Colonic mucosa (tissue), 4 donors: ENCODE measurements at regions not wholly inside any gene's neighbourhood (a gene's known extent, or its start where the extent isn't known, plus 50 kb on each side); places are given as distances from the start of the nearest gene placed in this dataset.

Experiments
- DNase-seq: peaks from one replicate; pipeline ENCODE4 v3.0.0-alpha.2; 2020
- H3K27ac ChIP-seq: fragments of 200-600 bp; one replicate; pipeline ENCODE4 v1.8.0; 2021
- H3K27me3 ChIP-seq: fragments of 200-600 bp; one replicate; pipeline ENCODE4 v1.8.0; 2021
- H3K36me3 ChIP-seq: fragments of 200-600 bp; one replicate; pipeline ENCODE4 v1.8.0; 2021
- H3K4me1 ChIP-seq: fragments of 200-600 bp; one replicate; pipeline ENCODE4 v1.8.0; 2021; ENCODE audit warnings: mild to moderate bottlenecking
- H3K4me3 ChIP-seq: fragments of 200-600 bp; one replicate; pipeline ENCODE4 v1.8.0; 2021
- H3K9ac ChIP-seq, 2 donors: one replicate each; pipeline ENCODE4 v1.7.0; 2013; ENCODE audit warnings: control low read depth in 2 of 2, low read depth in 2 of 2, low read length in 2 of 2
- H3K9me3 ChIP-seq: fragments of 200-600 bp; one replicate; pipeline ENCODE4 v1.8.0; 2021
- intact Hi-C: fragments of 100-400 bp; cut with DNase I; formaldehyde crosslinking; loops from one replicate; pipeline ENCODE4 v1.14.1; 2022
- TF ChIP-seq, protein P1 (sequence below): fragments of 200-600 bp; IDR thresholded peaks from one replicate; pipeline ENCODE4 v1.8.0; 2022; ENCODE audit warnings: antibody characterized with exemption, mild to moderate bottlenecking
- donor health status: healthy.
- donor health status: DM: no; HTN: no; CAD: no.
- donor health status: DM: no; HTN: no; CAD: no.

DNA sequence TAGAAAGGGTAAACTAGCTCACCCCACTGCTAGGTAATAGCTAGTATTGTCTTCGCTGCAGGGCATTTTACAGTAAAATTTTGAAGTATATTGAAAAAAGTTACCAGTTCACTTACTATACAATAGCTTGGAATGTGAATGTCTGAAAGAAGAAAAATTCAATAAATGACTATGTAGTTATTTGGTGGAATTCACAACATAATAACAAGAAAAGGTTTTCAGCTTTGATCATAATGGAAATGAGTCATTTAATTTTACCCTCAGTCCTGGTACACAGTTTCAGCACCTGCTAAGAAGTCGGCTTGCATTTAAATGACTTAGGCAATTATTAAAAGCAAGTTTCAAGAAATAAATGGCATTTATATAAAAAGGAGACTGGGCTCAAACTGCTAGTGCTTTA, 90.4 kb downstream of the NUP35 start:
- intact Hi-C loops = no loop called here
- no peak overlapping the region for H3K27ac ChIP-seq
- no peaks in the 10 kb centered on the region for H3K27me3 ChIP-seq
- H3K4me3 ChIP-seq = no peak overlapping the region
- no peak for DNase-seq
- no peaks in the 10 kb centered on the region for H3K4me1 ChIP-seq
- no peak overlapping the region for H3K9ac ChIP-seq
- TF ChIP-seq, protein P1, sequence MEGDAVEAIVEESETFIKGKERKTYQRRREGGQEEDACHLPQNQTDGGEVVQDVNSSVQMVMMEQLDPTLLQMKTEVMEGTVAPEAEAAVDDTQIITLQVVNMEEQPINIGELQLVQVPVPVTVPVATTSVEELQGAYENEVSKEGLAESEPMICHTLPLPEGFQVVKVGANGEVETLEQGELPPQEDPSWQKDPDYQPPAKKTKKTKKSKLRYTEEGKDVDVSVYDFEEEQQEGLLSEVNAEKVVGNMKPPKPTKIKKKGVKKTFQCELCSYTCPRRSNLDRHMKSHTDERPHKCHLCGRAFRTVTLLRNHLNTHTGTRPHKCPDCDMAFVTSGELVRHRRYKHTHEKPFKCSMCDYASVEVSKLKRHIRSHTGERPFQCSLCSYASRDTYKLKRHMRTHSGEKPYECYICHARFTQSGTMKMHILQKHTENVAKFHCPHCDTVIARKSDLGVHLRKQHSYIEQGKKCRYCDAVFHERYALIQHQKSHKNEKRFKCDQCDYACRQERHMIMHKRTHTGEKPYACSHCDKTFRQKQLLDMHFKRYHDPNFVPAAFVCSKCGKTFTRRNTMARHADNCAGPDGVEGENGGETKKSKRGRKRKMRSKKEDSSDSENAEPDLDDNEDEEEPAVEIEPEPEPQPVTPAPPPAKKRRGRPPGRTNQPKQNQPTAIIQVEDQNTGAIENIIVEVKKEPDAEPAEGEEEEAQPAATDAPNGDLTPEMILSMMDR = no peak
- no peaks in the 10 kb centered on the region for H3K9me3 ChIP-seq
- no peaks in the 10 kb centered on the region for H3K36me3 ChIP-seq

DNA sequence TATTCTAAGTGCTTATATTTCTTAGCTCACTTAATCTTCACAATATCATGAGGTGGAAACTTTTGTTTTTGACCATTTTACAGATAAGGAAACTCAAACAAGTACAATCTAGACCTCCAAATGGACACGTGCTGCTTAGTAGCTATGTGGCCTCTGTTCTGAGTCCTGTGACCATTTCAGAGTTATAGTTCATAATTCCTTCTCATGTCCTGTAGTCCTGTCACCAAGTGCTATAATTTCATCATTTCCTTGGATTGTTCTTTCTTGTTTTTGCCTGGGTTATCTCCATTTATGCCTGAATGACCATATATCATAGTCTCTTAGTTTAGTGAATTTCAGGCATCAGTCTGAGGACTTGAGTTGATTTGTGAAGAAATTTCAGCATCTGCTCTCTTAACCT, 91.7 kb downstream of the NUP35 start:
- Histone ChIP-seq H3K27me3 (no peaks in the 10 kb centered on the region), H3K4me1 (no peaks in the 10 kb centered on the region), H3K4me3 (no peak overlapping the region), H3K9ac (no peak overlapping the region), H3K36me3 (no peaks in the 10 kb centered on the region), H3K27ac (no peak overlapping the region), H3K9me3 (no peaks in the 10 kb centered on the region)
- intact Hi-C loops = no loop called here
- DNase-seq = no peak
- TF ChIP-seq, protein P1 = no peak

DNA sequence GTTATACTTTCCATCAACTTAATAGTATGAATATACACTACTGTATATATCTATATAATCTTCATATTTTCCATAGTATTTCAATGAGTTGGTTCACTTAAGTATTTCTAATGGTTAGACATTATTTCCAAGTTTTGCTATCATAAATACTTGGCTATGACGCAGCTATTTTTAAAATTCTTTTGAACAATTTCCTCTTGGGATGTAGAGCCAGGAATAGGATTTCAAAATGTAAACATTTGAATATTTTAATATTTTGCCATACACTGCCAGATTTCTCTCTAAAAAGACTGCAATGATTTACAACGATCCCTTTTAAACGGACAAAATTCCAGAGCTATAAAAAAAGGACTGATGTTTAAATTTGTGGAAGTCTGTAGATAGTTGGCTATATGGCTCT, 95.6 kb downstream of the NUP35 start:
- TF ChIP-seq, protein P1 = no peak
- H3K27me3 ChIP-seq = no peaks in the 10 kb centered on the region
- DNase-seq = no peak

DNA sequence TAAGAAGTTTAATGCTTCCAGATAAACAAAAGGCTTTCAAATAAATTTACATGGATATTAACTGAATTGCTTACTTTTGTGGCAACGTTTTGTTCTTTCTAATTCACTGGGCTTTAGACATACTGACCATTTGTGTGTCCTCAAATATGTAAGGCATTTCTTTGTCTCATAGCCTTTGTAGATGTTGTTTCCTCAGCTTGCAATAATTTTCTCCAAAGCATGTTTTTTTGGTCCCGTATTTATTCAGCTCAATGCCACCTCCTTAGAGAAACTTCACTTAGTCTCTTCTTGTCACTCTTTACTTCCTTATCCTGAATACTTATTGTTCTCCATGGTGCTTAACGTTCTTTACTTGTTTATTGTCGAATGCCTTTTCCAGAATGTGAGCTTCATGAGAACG, 98.5 kb downstream of the NUP35 start:
- TF ChIP-seq, protein P1 = no peak
- Histone ChIP-seq H3K9me3 (no peaks in the 10 kb centered on the region), H3K36me3 (no peaks in the 10 kb centered on the region), H3K4me3 (no peak overlapping the region), H3K27ac (no peak overlapping the region), H3K4me1 (no peaks in the 10 kb centered on the region), H3K9ac (no peak overlapping the region), H3K27me3 (no peaks in the 10 kb centered on the region)
- no peak for DNase-seq
- intact Hi-C loops = no loop called here

More for the DNA sequence above, 95.6 kb downstream of the NUP35 start:
- Histone ChIP-seq H3K9ac (no peak overlapping the region), H3K36me3 (no peaks in the 10 kb centered on the region), H3K9me3 (no peaks in the 10 kb centered on the region), H3K4me3 (no peak overlapping the region), H3K4me1 (no peaks in the 10 kb centered on the region), H3K27ac (no peak overlapping the region)
- intact Hi-C loops = no loop called here

DNA sequence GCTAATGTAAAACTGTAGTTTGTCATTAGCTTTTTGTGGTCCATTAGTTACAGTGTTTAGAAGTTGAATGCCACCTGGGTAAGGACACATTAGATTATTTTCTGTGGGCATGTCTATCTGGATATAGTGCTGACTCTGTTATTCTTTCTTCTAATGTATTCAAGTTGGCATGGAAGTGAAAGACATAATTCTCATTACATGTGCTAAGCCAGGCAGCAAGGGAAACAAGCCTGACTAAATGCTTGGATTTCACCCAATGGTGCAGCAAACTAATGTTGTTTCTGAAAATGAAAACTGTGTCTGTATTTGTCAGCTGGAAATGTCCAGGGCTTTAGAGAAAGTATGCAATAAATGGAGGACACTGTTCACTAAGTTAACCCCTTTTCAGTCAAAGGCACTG, 100.7 kb downstream of the NUP35 start:
- Histone ChIP-seq H3K9ac (no peak overlapping the region), H3K36me3 (no peaks in the 10 kb centered on the region), H3K4me1 (no peaks in the 10 kb centered on the region), H3K27me3 (no peaks in the 10 kb centered on the region), H3K4me3 (no peak overlapping the region), H3K9me3 (no peaks in the 10 kb centered on the region), H3K27ac (no peak overlapping the region)
- no peak for DNase-seq
- TF ChIP-seq, protein P1 = no peak
- intact Hi-C loops = no loop called here

DNA sequence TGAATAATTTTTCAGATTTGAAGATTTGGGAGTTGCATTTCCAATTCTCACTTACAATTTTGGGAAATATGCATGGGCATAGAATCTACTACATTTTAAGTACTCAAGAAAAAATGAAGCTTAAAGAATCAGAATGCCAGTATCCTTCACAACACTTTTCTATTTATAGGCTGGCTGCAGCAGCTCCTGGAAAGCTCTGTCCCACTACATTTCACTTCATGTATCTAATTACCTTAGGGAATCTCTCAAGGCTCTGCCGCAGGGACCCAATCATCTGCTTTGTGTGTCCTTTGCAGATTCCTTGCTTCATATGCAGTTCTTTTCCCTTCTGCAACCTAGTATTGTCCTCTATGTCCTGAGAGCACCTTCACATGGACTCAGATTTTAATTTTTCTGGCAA, 102.9 kb downstream of the NUP35 start:
- no peaks in the 10 kb centered on the region for H3K9me3 ChIP-seq
- H3K27ac ChIP-seq = no peak overlapping the region
- H3K9ac ChIP-seq = no peak overlapping the region
- H3K36me3 ChIP-seq = no peaks in the 10 kb centered on the region
- H3K4me1 ChIP-seq = no peaks in the 10 kb centered on the region
- no peak for DNase-seq
- H3K27me3 ChIP-seq = no peaks in the 10 kb centered on the region
- TF ChIP-seq, protein P1 = no peak
- intact Hi-C loops = no loop called here
- H3K4me3 ChIP-seq = no peak overlapping the region
